Endothelial cell of hepatic sinusoid (primary cell): ENCODE measurements at regions not wholly inside any gene's neighbourhood (a gene's known extent, or its start where the extent isn't known, plus 50 kb on each side); places are given as distances from the start of the nearest gene placed in this dataset.

Source experiments
- in situ Hi-C: cut with HindIII; loops from 2 replicates; pipeline ENCODE4 v1.10.0; 2017; ENCODE audit warnings: low sequenced_read_pairs

DNA sequence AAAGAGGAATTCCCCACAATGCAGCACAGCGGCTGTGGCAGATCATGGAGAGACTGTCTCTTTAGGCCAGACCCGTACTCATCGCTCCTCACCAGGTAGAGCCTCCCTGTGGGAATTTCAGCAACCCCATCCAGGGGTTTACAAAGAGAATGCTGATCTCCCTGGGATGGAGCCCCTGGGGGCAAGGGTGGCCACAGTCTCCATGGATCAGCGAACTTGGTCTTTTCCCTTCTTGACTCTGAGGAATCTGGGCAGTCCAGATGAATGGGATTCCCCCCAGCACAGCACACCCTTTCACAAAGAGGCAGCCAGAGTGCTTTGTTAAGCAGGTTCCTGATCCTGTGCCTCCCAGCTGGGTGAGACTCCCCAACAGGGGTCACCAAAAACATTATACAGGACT is 108.7 kb upstream of the RGMB start:
- in situ Hi-C loops, result no loop called here

DNA sequence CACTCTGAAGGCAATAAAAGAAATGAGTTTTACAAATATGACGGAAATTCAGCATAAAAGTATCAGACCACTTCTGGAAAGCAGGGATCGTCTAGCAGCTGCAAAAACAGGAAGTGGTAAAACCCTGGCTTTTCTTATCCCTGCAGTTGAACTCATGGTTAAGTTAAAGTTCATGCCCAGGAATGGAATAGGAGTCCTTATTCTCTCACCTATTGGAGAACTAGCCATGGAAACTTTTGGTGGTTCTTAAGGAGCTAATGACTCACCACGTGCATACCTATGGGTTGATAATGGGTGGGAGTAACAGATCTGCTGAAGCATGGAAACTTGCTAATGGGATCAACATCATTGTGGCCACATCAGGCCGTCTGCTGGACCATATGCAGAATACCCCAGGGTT is 93.5 kb upstream of the RGMB start:
- in situ Hi-C loops, result no loop called here

DNA sequence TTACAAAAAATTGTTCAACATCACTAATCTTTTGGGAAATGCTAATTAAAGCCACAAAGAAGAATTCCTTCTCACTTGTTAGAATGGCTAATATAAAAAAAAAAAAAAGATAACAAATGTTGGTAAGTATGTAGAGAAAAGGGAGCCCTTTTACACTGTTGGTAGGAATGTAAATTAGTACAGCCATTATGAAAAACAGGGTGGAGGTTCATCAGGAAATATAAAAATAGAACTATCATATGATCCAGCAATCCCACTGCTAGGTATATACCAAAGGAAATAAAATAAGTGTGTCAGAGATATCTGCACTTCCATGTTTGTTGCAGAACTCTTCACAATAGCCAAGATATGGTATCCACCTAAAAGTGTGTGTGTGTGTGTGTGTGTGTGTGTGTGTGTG is 83.5 kb upstream of the RGMB start:
- in situ Hi-C loops, result no loop called here

DNA sequence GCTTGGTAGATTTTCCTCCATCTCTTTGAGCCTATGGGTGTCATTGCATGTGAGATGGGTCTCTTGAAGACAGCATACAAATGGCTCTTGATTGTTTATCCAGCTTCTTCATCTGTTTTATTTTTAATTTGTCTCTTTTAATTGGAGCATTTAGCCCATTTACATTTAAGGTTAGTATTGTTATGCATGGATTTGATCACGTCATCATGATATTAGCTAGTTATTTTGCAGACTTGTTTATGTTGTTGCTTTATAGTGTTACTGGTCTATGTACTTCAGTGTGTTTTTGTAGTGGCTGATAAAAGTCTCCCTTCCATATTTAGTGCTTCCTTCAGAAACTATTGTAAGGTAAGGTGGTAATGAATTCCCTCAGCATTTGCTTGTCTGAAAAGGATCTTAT is 78.6 kb upstream of the RGMB start:
- in situ Hi-C loops, result no loop called here

DNA sequence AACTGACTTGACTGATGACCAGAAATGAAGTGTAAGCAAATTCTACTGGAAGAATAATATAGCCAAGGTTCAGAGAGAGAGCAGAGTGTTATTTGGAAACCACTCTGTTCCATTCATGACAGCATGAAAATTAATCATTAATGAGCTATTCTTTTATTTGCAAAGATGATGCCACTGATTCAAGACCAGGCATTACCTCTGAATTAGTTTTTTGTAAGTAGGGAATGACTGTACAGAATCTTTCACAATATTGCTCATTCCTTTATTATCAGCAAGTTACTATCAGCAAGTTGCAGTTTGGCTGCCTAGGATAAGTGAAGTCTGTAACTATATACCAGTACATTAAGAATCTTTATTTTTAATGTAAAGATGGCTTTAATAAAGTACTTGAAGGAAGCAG is 75.1 kb upstream of the RGMB start:
- in situ Hi-C loops, result no loop called here

DNA sequence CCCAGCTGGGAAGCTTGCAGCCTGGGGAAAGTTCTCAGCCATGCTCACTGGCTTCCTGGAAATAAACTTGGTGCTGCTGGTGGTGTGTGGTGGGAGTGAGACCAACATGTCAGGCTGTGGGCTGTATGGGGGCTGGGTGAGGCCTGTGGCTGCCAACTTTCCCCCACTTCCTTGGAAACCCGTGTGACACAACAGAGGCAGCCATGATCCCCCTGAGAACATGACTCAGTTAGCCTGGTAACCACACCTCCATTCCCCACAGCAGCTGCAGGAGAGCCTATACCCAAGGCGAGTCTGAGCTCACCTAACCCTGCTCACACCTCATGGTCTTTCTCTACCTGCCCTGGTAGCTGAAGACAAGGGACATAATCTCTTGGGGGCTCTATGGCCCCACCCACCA is 72.7 kb upstream of the RGMB start:
- in situ Hi-C loops, result no loop called here

DNA sequence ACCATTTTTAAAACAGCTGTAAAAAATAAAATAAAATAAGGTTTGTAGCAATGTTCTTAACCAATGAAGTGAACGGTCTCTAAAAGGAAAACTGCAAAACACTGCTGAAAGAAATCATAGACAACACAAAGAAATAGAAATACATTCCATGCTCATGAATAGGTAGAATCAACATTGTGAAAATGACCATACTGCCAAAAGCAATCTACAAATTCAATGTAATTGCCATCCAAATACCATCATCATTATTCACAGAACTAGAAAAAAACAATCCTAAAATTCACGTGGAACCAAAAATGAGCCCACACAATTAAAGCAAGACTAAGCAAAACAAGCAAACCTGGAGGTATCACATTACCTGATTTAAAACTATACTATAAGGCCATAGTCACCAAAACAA is 67.6 kb upstream of the RGMB start:
- in situ Hi-C loops, result no loop called here

DNA sequence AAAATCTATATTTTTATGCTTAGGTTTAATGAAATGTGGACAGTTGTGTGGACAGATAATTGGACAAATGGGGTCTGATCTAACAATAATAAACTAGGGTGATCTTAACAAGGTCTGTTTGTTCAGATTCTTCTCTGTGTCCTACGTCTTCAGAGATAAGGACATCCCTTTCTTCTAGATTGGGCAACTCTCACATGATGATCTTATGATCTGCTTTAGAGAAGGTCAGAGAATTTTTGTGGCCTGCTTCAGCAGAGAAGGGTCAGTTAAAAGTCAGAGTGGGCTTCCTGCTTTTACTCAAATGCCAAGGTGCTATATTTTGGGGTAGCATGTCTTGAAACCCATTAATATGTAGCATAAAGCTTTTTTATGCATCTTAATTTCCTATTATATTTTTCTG is 63.8 kb upstream of the RGMB start:
- in situ Hi-C loops, result no loop called here

DNA sequence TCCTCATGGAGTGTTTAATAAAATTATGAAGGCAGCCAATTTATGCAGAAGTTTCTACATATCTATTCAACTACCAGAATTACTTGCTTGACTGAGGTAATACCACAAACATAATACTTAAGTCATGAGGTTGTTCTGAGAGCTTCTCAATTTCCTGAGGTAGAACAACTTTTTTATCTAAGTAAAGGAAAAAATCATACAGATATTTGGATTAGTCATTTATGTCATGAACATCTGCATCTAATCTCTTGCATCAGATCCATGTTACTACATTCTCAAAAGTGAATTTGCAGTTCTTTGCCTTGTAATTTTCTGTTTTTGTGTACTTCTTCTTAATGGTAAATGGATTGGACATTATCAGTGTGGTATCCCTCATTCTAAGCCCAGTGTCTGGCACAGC is 60.4 kb upstream of the RGMB start:
- in situ Hi-C loops, result no loop called here

DNA sequence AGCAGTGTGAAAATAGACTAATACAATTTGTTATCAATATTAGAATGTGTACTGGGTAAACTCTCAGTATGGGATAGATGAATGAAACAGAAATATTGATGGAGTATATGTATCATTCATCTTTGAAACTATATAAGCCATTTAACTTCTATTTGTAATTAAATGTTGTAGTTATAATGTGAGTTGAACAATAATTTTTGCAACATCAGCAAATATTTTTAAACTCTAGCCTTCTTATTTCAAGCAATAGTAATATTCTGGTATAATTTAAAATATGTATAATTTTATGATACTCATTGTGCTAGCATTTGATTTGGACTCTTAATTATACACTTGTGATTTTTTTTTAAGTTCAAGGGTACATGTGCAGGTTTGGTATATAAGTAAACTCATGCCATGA is 59.6 kb upstream of the RGMB start:
- in situ Hi-C loops, result no loop called here

DNA sequence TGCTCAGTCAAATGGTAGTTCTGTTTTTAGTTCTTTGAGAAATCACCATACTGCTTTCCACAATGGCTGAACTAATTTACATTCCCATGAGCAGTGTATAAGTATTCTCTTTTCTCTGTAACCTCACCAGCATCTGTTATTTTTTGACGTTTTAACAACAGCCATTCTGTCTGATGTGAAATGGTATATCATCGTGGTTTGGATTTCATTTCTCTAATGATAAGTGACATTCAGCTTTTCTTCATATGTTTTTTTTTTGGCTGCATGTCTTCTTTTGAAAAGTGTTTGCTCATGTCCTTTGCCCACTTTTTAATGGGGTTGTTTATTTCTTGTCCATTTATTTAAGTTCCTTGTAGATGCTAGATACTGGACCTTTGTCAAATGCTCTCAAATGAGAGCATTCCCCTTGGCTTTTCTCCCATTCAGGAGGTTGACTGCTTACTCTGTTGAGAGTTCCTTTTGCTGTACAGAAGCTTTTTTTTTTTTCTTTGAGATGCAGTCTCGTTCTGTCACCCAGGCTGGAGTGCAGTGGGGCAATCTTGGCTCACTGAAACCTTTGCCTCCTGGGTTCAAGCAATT is 58.7 kb upstream of the RGMB start:
- in situ Hi-C loops, result no loop called here

DNA sequence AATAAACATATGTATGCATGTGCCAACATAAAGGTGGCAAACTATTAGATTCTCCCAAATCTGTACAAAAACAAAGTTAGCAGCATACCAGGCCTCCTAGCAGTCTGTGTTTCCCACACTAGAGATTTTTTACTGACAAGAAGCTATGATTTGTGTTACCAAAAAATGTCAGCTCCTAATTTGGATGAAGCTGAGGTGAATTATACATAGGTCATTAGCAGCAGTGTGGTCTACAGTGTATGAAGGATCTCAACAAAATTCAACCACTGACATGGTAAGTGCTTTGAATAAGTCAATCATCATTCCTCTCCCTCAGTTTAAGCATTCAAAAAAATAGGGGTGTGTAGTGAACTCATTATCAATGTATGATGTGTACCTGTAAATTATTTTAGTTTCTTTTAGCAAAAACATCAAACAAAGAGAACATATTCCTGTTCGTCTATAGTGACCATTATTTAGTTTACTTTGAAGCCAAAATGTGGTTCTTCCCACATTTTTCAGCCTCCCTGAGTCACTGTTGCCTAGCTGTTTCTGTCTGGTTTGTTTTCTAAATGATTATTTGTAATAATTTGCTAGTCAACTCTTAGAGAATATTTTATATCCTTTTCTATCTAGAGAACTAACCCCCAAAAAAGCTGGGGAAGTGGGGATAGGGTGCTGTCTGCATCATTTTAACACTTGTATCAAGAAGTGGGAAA is 52.1 kb upstream of the RGMB start:
- in situ Hi-C loops, result no loop called here

DNA sequence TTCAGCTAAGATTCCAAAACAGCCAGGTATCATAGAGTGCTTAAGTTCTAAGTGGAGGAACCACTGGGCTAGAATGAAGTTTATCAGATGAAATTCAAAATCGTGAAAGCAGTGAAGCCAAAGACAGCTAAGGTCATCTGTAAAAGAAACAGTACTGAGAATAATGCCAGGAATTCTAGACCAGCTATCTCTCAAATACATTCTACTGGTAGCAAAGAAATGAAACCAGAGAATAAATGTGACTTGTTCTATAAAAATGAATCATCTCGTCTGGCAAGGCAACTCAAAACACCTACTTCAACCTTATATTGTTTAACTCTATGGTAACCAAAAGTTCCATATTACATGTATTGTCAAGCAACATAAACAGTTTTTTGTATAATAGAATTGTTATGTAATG is 51.3 kb upstream of the RGMB start:
- in situ Hi-C loops, result no loop called here

DNA sequence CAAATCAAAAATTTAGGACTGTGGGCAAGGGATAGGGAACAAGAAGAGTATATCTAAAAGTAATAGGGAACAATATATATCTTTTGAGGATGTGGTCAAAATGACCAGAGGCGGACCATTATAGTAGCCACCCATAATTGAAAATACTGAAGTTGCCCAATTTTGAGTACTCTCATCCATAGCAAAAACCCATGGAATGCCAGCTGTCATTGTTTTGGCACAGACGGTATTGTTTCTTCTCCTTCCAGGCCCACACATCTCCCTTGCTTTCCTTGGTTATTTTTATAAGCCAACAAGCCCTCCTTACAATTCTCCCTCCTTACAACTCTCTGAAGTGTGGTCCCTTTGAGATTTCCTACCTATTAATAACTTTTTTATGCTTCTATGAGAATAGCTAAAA is 50.4 kb upstream of the RGMB start:
- in situ Hi-C loops, result no loop called here
